ENCODE measurements at regions not wholly inside any gene's neighbourhood (a gene's known extent, or its start where the extent isn't known, plus 50 kb on each side); places are given as distances from the start of the nearest gene placed in this dataset.

DNA sequence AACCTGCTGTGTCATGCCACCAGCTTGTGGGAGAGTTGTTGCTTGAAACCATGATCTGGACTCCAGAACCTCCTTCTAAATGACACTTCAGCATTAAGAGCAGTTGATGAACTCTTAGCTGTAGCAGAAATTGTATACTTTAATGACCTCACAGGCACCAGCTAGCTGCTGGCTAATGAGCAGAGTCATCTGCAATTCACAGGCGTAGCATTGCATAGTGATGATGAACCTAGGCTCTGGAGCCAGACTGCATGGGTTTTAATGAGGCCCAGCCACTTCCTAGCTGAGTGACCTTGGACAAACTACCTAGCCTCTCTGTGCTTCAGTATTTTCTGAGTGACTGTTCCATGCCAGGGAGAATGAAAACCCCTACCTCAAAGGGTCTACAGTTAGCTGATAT, 407.1 kb downstream of the LMO4 start:
- no peaks in the 10 kb centered on the region for H3K9me3 Mint-ChIP-seq
- H3K4me1 Mint-ChIP-seq (ENCODE audit: low read depth in 2 of 2) = no peaks in the 10 kb centered on the region
- DNase-seq (ENCODE audit: low spot score) (no peak), ATAC-seq (no peak)
- H3K27ac Mint-ChIP-seq = no peak overlapping the region
- H3K27me3 Mint-ChIP-seq = peaks cover 9 to 20% of the 10 kb centered on the region in 2 donors
- H3K4me3 Mint-ChIP-seq = no peak overlapping the region
- no peaks in the 10 kb centered on the region for H3K36me3 Mint-ChIP-seq

- DNase-seq (ENCODE audit: low spot score) (no peak), ATAC-seq (no peak)
- Mint-ChIP-seq H3K9me3 (no peaks in the 10 kb centered on the region), H3K4me1 (ENCODE audit: low read depth in 2 of 2) (no peaks in the 10 kb centered on the region), H3K27ac (no peak overlapping the region), H3K36me3 (no peaks in the 10 kb centered on the region), H3K4me3 (no peak overlapping the region), H3K27me3 (peaks cover 10 to 17% of the 10 kb centered on the region in 2 donors)
These were observed 410.5 kb downstream of the LMO4 start for GRCh38 chr1:87739141-87739540.

GRCh38 chr1:87739704-87740103, 411.0 kb downstream of the LMO4 start:
- Mint-ChIP-seq H3K4me3 (no peak overlapping the region), H3K4me1 (ENCODE audit: low read depth in 2 of 2) (no peaks in the 10 kb centered on the region), H3K27me3 (peaks cover 10 to 17% of the 10 kb centered on the region in 2 donors), H3K36me3 (no peaks in the 10 kb centered on the region), H3K27ac (no peak overlapping the region), H3K9me3 (no peaks in the 10 kb centered on the region)
- ATAC-seq (no peak), DNase-seq (ENCODE audit: low spot score) (no peak)

- no peak for DNase-seq (ENCODE audit: low spot score)
- Mint-ChIP-seq H3K27me3 (peaks cover 8 to 15% of the 10 kb centered on the region in 2 donors), H3K27ac (no peak overlapping the region), H3K4me3 (no peak overlapping the region), H3K9me3 (peaks cover 3% of the 10 kb centered on the region), H3K36me3 (no peaks in the 10 kb centered on the region), H3K4me1 (ENCODE audit: low read depth in 2 of 2) (no peaks in the 10 kb centered on the region)
- ATAC-seq = no peak
These were observed 414.6 kb downstream of the LMO4 start for GRCh38 chr1:87743256-87743655.

- H3K36me3 Mint-ChIP-seq = no peaks in the 10 kb centered on the region
- no peak for ATAC-seq
These were observed 415.4 kb downstream of the LMO4 start for GRCh38 chr1:87744056-87744455.

DNA sequence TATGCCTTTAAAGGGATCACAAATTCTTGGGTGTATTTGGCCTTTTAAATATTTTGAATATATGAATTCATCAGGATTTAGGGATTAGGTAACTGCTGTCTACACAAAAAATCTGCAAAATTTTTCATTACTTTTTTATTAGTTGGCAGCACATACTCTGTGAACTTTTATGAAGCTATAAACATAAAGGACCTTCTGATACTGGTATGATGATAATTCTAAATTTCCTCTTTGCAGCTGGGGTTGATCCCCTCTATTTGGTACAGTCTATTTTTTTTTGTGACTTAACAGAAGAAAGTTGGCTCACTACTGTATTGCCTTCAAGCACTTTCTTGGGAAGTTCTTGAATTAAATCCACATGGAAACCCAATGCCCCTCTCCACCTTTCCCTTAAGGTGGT, 416.1 kb downstream of the LMO4 start:
- DNase-seq (ENCODE audit: low spot score) (no peak), ATAC-seq (no peak)
- no peak overlapping the region for H3K4me3 Mint-ChIP-seq
- H3K4me1 Mint-ChIP-seq (ENCODE audit: low read depth in 2 of 2) = no peaks in the 10 kb centered on the region
- no peaks in the 10 kb centered on the region for H3K36me3 Mint-ChIP-seq
- peaks cover 7 to 16% of the 10 kb centered on the region in 2 donors for H3K27me3 Mint-ChIP-seq
- no peak overlapping the region for H3K27ac Mint-ChIP-seq
- H3K9me3 Mint-ChIP-seq = peaks cover 3% of the 10 kb centered on the region

More at GRCh38 chr1:87744056-87744455, 415.4 kb downstream of the LMO4 start:
- no peaks in the 10 kb centered on the region for H3K4me1 Mint-ChIP-seq (ENCODE audit: low read depth in 2 of 2)
- no peak overlapping the region for H3K4me3 Mint-ChIP-seq
- no peak overlapping the region for H3K27ac Mint-ChIP-seq
- peaks cover 3% of the 10 kb centered on the region for H3K9me3 Mint-ChIP-seq
- DNase-seq (ENCODE audit: low spot score) = no peak
- H3K27me3 Mint-ChIP-seq = peaks cover 7 to 16% of the 10 kb centered on the region in 2 donors

GRCh38 chr1:87753366-87753765, 424.7 kb downstream of the LMO4 start:
- no peaks in the 10 kb centered on the region for H3K36me3 Mint-ChIP-seq
- H3K27me3 Mint-ChIP-seq = peaks cover 0 to 3% of the 10 kb centered on the region in 2 donors
- no peak overlapping the region for H3K4me3 Mint-ChIP-seq
- no peak for ATAC-seq
- no peak for DNase-seq (ENCODE audit: low spot score)
- peaks cover 2% of the 10 kb centered on the region for H3K9me3 Mint-ChIP-seq
- H3K27ac Mint-ChIP-seq = no peak overlapping the region
- H3K4me1 Mint-ChIP-seq (ENCODE audit: low read depth in 2 of 2) = no peaks in the 10 kb centered on the region

GRCh38 chr1:87754139-87754538, 425.5 kb downstream of the LMO4 start:
- H3K27me3 Mint-ChIP-seq = peaks cover 0 to 3% of the 10 kb centered on the region in 2 donors
- ATAC-seq = no peak

DNA sequence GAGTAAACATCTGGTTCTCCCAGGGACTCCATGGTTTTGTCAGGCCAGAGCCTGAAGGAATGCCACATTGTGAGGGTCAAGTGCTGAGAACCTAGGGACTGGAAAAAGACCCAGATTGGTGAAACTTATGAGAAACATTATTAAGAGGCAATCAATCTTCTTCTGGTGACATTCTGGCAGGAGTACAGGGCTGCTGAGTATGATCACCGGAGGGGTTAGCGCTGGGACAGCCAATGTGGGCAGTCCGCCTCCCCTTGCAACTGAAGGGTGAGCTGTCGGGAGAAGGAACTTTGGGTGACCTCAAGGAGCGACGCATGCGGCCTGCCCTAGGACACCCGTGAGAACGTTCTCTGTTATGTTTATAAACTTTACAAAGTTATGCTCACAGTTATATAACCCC, 429.0 kb downstream of the LMO4 start:
- ATAC-seq = no peak
- no peak overlapping the region for H3K27ac Mint-ChIP-seq
- H3K36me3 Mint-ChIP-seq = no peaks in the 10 kb centered on the region
- H3K9me3 Mint-ChIP-seq = peaks cover 2% of the 10 kb centered on the region
- H3K4me3 Mint-ChIP-seq = no peak overlapping the region
- H3K4me1 Mint-ChIP-seq (ENCODE audit: low read depth in 2 of 2) = no peaks in the 10 kb centered on the region
- peaks cover 0 to 3% of the 10 kb centered on the region in 2 donors for H3K27me3 Mint-ChIP-seq
- DNase-seq (ENCODE audit: low spot score) = no peak

More at GRCh38 chr1:87754139-87754538, 425.5 kb downstream of the LMO4 start:
- no peak for DNase-seq (ENCODE audit: low spot score)
- Mint-ChIP-seq H3K27ac (no peak overlapping the region), H3K36me3 (no peaks in the 10 kb centered on the region), H3K4me1 (ENCODE audit: low read depth in 2 of 2) (no peaks in the 10 kb centered on the region), H3K9me3 (peaks cover 2% of the 10 kb centered on the region), H3K4me3 (no peak overlapping the region)

DNA sequence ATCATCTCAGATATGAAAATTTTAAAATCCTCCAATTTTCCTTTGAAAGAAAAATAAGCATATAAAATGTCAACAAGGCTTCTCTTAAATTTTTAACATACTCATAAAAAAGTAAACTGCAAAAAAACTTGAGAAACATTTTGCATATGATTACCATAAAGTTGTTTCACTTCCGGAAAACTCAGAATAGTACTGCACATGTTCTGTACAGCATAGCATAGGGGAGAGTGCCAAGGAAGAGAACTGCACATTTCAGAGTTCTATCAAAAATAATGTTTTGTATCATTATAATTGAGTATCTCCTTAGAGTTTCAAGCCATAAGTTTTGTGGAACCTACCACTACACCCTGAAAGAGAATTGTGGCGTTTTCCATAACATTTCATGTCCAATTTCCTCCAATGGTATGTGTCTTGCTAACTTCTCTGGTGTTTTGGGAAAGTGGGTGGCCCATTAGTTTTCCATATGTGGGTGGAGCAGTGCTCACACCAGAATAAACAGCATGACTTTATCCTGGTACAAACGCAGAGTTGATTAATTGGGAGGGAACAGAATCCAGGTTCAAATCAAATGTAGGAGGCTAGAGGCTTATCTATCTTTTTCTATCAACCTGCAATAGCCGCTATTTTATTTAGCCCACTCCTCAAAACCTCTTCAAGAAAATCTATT, 430.9 kb downstream of the LMO4 start:
- H3K27me3 Mint-ChIP-seq = peaks cover 0 to 3% of the 10 kb centered on the region in 2 donors
- no peak for DNase-seq (ENCODE audit: low spot score)
- H3K36me3 Mint-ChIP-seq = no peaks in the 10 kb centered on the region

GRCh38 chr1:87760155-87760554, 431.5 kb downstream of the LMO4 start:
- Mint-ChIP-seq H3K4me1 (ENCODE audit: low read depth in 2 of 2) (peaks cover 0 to 7% of the 10 kb centered on the region in 2 donors), H3K9me3 (peaks cover 1% of the 10 kb centered on the region), H3K4me3 (no peak overlapping the region), H3K27ac (no peak overlapping the region), H3K27me3 (peaks cover 0 to 1% of the 10 kb centered on the region in 2 donors), H3K36me3 (no peaks in the 10 kb centered on the region)
- no peak for ATAC-seq
- DNase-seq (ENCODE audit: low spot score) = no peak

More for the DNA sequence above, 430.9 kb downstream of the LMO4 start:
- no peak for ATAC-seq
- H3K9me3 Mint-ChIP-seq = peaks cover 2% of the 10 kb centered on the region
- peaks cover 0 to 7% of the 10 kb centered on the region in 2 donors for H3K4me1 Mint-ChIP-seq (ENCODE audit: low read depth in 2 of 2)
- H3K27ac Mint-ChIP-seq = no peak overlapping the region
- H3K4me3 Mint-ChIP-seq = no peak overlapping the region

- ATAC-seq = no peak
- no peak overlapping the region for H3K27ac Mint-ChIP-seq
- no peaks in the 10 kb centered on the region for H3K36me3 Mint-ChIP-seq
- DNase-seq (ENCODE audit: low spot score) = no peak
- H3K4me3 Mint-ChIP-seq = no peak overlapping the region
- H3K27me3 Mint-ChIP-seq = no peaks in the 10 kb centered on the region
- H3K4me1 Mint-ChIP-seq (ENCODE audit: low read depth in 2 of 2) = peaks cover 0 to 7% of the 10 kb centered on the region in 2 donors
- H3K9me3 Mint-ChIP-seq = no peaks in the 10 kb centered on the region
These were observed 432.0 kb downstream of the LMO4 start for GRCh38 chr1:87760654-87761053.

GRCh38 chr1:87763483-87763882, 434.8 kb downstream of the LMO4 start:
- Mint-ChIP-seq H3K4me3 (no peak overlapping the region), H3K36me3 (no peaks in the 10 kb centered on the region), H3K4me1 (ENCODE audit: low read depth in 2 of 2) (peaks cover 0 to 7% of the 10 kb centered on the region in 2 donors), H3K27me3 (no peaks in the 10 kb centered on the region), H3K9me3 (no peaks in the 10 kb centered on the region), H3K27ac (peak overlapping the region in 1 of 2 donors; percentile 5)
- ATAC-seq = peak in 1 of 2 donors; percentile 53
- no peak for DNase-seq (ENCODE audit: low spot score)

DNA sequence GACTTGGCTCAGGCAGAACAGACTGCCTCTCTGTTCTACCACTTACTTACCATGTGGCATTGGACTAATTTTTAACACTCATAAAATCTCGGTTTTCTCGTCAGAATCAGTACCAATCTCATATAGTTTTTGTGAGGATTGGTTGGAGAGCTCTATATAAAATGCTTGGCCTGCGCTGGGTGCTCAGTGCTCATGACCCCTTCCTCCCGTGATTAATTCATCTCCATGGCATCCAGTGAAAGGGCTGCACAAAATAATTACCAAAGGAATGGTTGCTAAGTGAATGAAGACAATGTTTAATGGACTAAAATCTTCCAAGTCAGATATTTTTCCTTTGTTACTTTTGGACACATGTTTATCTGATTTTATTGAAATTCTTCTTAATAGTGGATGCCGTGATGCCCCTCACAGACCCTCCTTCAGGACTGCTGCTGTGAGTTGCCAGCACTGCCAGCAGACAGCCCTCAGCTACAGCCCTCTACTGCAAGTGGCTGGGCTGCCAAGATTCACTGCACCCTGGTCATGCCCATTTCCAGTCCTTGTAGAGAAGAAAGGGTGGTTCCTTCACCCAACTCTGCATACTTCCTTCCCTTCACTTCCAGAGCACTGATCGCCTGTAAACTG, 436.5 kb downstream of the LMO4 start:
- Mint-ChIP-seq H3K27me3 (no peaks in the 10 kb centered on the region), H3K4me3 (no peak overlapping the region), H3K4me1 (ENCODE audit: low read depth in 2 of 2) (peaks cover 0 to 7% of the 10 kb centered on the region in 2 donors), H3K9me3 (no peaks in the 10 kb centered on the region), H3K27ac (peak overlapping the region in 1 of 2 donors; percentile 9), H3K36me3 (no peaks in the 10 kb centered on the region)
- no peak for DNase-seq (ENCODE audit: low spot score)
- ATAC-seq = no peak

All from natural killer cell treated with Interleukin-12 subunit alpha and Interleukin-12 subunit beta and Interleukin-15 and Interleukin-18, amount 100 ng/mL, for 72 hours (primary cell).